ENCODE measurements at regions not wholly inside any gene's neighbourhood (a gene's known extent, or its start where the extent isn't known, plus 50 kb on each side); places are given as distances from the start of the nearest gene placed in this dataset.
"Not testable (repeated sequence)": the region's sequence is repeated elsewhere in the genome, so short reads cannot be mapped to it uniquely, and the experiment has no call there.

DNA sequence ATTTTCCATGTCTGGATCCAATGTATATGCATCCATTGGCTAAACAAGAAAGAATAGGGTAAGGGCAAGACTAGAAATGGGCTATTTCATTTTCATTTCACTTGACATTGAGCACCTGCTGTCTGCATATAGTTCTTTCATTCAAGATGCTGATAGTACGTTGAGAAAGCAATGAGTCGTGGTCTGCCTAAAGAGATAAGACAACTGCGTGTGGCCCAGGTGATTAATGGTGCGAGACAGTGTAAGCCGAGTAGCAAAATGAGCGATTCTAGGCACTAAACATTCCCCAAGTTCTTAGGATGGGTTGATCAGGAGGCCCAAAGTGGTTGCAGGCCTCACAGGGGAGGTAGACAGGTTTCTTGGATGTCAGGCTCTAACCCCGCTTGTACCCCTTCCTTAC is 235.4 kb downstream of the PDCD6IP start:
- no peak for DNase-seq
- no peak for TF ChIP-seq GATA1 (IDR thresholded peaks at IDR 0.05; ENCODE audit: low read depth, low read length)
- no peak for TF ChIP-seq POLR2A (IDR thresholded peaks at IDR 0.05; ENCODE audit: low read length)

- TF ChIP-seq POLR2A (IDR thresholded peaks at IDR 0.05; ENCODE audit: low read length), result no peak
- no peak for TF ChIP-seq GATA1 (IDR thresholded peaks at IDR 0.05; ENCODE audit: low read depth, low read length)
- no peak for DNase-seq
These were observed 236.4 kb downstream of the PDCD6IP start for GRCh38 chr3:34034840-34035239.

DNA sequence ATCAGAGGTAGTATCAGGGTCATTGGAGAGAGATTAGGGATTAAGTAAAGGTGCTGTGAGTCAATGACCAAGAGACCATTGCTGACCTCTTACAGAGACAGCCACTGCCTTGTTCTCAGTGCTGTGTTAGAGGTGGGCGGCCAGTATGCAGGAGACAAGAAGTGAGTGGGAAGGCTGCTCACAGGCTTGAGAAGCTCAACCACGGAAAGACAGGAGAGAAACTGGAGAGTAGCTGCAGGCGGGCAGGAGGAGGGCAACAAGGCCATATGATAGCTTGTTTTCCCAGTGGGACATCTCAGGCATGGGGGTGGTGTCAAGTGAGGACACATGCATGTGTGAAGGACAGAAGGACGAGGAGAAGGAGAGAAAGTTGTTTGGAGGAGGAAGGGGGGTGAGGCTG is 237.3 kb downstream of the PDCD6IP start:
- no peak for DNase-seq
- no peak for TF ChIP-seq GATA1 (IDR thresholded peaks at IDR 0.05; ENCODE audit: low read depth, low read length)
- TF ChIP-seq POLR2A (IDR thresholded peaks at IDR 0.05; ENCODE audit: low read length), result no peak

- TF ChIP-seq GATA1 (IDR thresholded peaks at IDR 0.05; ENCODE audit: low read depth, low read length) (no peak), POLR2A (IDR thresholded peaks at IDR 0.05; ENCODE audit: low read length) (no peak)
- no peak for DNase-seq
These were observed 238.8 kb downstream of the PDCD6IP start for GRCh38 chr3:34037260-34037659.

- no peak for TF ChIP-seq POLR2A (IDR thresholded peaks at IDR 0.05; ENCODE audit: low read length)
- TF ChIP-seq GATA1 (IDR thresholded peaks at IDR 0.05; ENCODE audit: low read depth, low read length), result no peak
- no peak for DNase-seq
These were observed 239.7 kb downstream of the PDCD6IP start for GRCh38 chr3:34038131-34038530.

DNA sequence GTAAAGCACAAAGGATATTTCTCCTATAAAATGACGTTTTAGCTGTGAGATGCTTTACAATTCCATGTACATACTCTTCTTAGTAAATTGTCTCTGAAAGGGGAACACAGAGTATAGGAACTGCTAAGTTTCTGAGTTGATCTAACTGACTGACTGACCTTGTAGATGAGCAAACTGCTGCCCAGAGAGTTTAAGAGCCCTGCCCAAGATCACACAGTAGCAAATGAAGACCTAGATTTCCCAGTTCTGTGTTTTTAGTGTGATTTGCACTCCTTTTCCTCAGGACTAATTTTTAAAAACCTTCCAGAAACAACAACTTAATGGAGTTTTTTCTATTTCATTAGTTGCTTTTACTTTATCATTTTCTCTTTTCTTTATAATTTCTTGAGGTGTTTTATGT is 247.7 kb downstream of the PDCD6IP start:
- no peak for DNase-seq

GRCh38 chr3:34053626-34054025 is 255.2 kb downstream of the PDCD6IP start:
- TF ChIP-seq POLR2A (IDR thresholded peaks at IDR 0.05; ENCODE audit: low read length) (no peak), GATA1 (IDR thresholded peaks at IDR 0.05; ENCODE audit: low read depth, low read length) (no peak)
- no peak for DNase-seq

More for the DNA sequence above, 247.7 kb downstream of the PDCD6IP start:
- TF ChIP-seq POLR2A (IDR thresholded peaks at IDR 0.05; ENCODE audit: low read length) (no peak), GATA1 (IDR thresholded peaks at IDR 0.05; ENCODE audit: low read depth, low read length) (no peak)

GRCh38 chr3:34056181-34056910 is 257.9 kb downstream of the PDCD6IP start:
- no peak for TF ChIP-seq GATA1 (IDR thresholded peaks at IDR 0.05; ENCODE audit: low read depth, low read length)
- no peak for TF ChIP-seq POLR2A (IDR thresholded peaks at IDR 0.05; ENCODE audit: low read length)
- no peak for DNase-seq

GRCh38 chr3:34056951-34057390 is 258.5 kb downstream of the PDCD6IP start:
- DNase-seq, result no peak
- TF ChIP-seq POLR2A (IDR thresholded peaks at IDR 0.05; ENCODE audit: low read length) (no peak), GATA1 (IDR thresholded peaks at IDR 0.05; ENCODE audit: low read depth, low read length) (no peak)

DNA sequence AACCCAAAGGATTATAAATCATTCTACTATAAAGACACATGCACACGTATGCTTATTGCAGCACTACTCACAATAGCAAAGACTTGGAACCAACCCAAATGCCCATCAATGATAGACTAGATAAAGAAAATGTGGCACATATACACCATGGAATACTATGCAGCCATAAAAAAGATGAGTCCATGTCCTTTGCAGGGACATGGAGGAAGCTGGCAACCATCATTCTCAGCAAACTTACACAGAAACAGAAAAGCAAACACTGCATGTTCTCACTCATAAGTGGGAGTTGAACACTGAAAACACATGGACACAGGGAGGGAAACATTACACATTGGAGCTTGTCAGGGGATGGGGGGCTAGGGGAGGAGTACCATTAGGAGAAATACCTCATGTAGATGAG is 262.6 kb downstream of the PDCD6IP start:
- DNase-seq, result not testable (repeated sequence)

GRCh38 chr3:34065901-34066300 is 267.5 kb downstream of the PDCD6IP start:
- no peak for TF ChIP-seq POLR2A (IDR thresholded peaks at IDR 0.05; ENCODE audit: low read length)
- DNase-seq, result no peak

GRCh38 chr3:34066328-34066727 is 267.9 kb downstream of the PDCD6IP start:
- TF ChIP-seq GATA1 (IDR thresholded peaks at IDR 0.05; ENCODE audit: low read depth, low read length), result no peak
- no peak for TF ChIP-seq POLR2A (IDR thresholded peaks at IDR 0.05; ENCODE audit: low read length)
- DNase-seq, result no peak

DNA sequence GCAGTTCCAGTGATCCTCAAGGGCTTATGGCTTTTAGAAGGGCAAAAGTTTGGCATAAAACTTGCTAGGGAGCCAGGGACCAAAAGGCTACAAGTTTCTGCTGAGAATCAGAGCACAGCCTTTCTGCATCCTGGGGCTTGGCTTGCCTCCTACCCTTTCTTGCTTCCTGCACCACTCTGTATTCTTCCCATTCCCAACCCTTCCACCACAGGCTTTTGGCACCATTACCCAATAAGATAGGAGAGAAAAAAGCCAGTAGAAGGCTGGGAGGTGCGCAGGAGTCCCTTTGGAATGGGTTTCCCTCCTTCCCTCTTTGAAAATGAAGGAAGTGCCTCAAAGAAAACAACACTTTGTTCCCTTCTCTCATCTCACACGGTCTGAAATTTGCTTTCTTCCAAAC is 268.6 kb downstream of the PDCD6IP start:
- no peak for DNase-seq
- no peak for TF ChIP-seq POLR2A (IDR thresholded peaks at IDR 0.05; ENCODE audit: low read length)
- no peak for TF ChIP-seq GATA1 (IDR thresholded peaks at IDR 0.05; ENCODE audit: low read depth, low read length)

- no peak for DNase-seq
- TF ChIP-seq GATA1 (IDR thresholded peaks at IDR 0.05; ENCODE audit: low read depth, low read length) (no peak), POLR2A (IDR thresholded peaks at IDR 0.05; ENCODE audit: low read length) (no peak)
These were observed 269.2 kb downstream of the PDCD6IP start for GRCh38 chr3:34067536-34068051.

- TF ChIP-seq POLR2A (IDR thresholded peaks at IDR 0.05; ENCODE audit: low read length) (no peak), GATA1 (IDR thresholded peaks at IDR 0.05; ENCODE audit: low read depth, low read length) (no peak)
- DNase-seq, result no peak
These were observed 270.1 kb downstream of the PDCD6IP start for GRCh38 chr3:34068505-34068904.
